H1 (cell line): ENCODE measurements at regions not wholly inside any gene's neighbourhood (a gene's known extent, or its start where the extent isn't known, plus 50 kb on each side); places are given as distances from the start of the nearest gene placed in this dataset.

Source experiments
- CTCF ChIA-PET: fragments of 300-600 bp; sonication (Branson Sonifier 250); formaldehyde crosslinking; loops from one replicate; lab custom pipeline; 2021; ENCODE audit not compliant: partially characterized antibody; lab: Charles Lee
- POLR2A ChIA-PET: fragments of 300-600 bp; sonication (Branson Sonifier 250); formaldehyde crosslinking; loops from one replicate; lab custom pipeline; 2021; ENCODE audit warnings: inconsistent platforms; ENCODE audit not compliant: partially characterized antibody; lab: Charles Lee
- DNase-seq, 2 experiments: peaks; one replicate each; pipeline versions ENCODE4 v3.0.0 to v3.0.0-alpha.2; 2010 to 2022; ENCODE audit warnings: low spot score in 2 of 2, low read depth in 1 of 2, mixed read lengths in 1 of 2
- FAIRE-seq: peaks from 2 replicates; lab custom pipeline; 2011; peaks lifted over from hg19 to GRCh38; lab: Jason Lieb, UNC
- H2AFZ ChIP-seq: 2 replicates; pipeline ENCODE4 v1.8.1; 2012; ENCODE audit warnings: low read length, inconsistent platforms
- H2AK5ac ChIP-seq: 2 replicates; pipeline ENCODE4 v1.6.1; 2013; ENCODE audit warnings: low read depth, low read length
- H2BK120ac ChIP-seq: replicated peaks from 2 replicates; pipeline ENCODE3; 2013; ENCODE audit warnings: low read depth, low read length, inconsistent platforms
- H2BK12ac ChIP-seq: 2 replicates; pipeline ENCODE4 v1.6.1; 2013; ENCODE audit warnings: low read depth, low read length
- H2BK15ac ChIP-seq: 2 replicates; pipeline ENCODE4 v1.6.1; 2013; ENCODE audit warnings: low read length
- H2BK20ac ChIP-seq: 2 replicates; pipeline ENCODE4 v1.6.1; 2013; ENCODE audit warnings: low read length
- H2BK5ac ChIP-seq: 2 replicates; pipeline ENCODE4 v1.6.1; 2013; ENCODE audit warnings: low read depth, low read length
- H3K14ac ChIP-seq: 2 replicates; pipeline ENCODE4 v1.6.1; 2013; ENCODE audit warnings: inconsistent platforms; ENCODE audit not compliant: insufficient read length
- H3K18ac ChIP-seq: 2 replicates; pipeline ENCODE4 v1.6.1; 2013; ENCODE audit warnings: low read length; ENCODE audit errors: extremely low read depth
- H3K23ac ChIP-seq: 2 replicates; pipeline ENCODE4 v1.6.1; 2013; ENCODE audit warnings: inconsistent platforms; ENCODE audit not compliant: insufficient read length
- H3K23me2 ChIP-seq: 2 replicates; pipeline ENCODE4 v1.6.1; 2013; ENCODE audit warnings: low read depth, low read length
- H3K27ac ChIP-seq: 2 replicates; pipeline ENCODE4 v1.6.1; 2011; ENCODE audit warnings: low read depth, low read length, inconsistent platforms
- H3K27me3 ChIP-seq, 4 experiments: replicated peaks in 1 of 4; 1 replicate in 1 of 4; 2 replicates in 3 of 4; pipeline versions ENCODE4 v1.6.1 to v1.8.1; 2011 to 2013; ENCODE audit warnings: low read length in 3 of 4, mild to moderate bottlenecking in 3 of 4, inconsistent platforms in 2 of 4, mixed read lengths in 2 of 4, moderate library complexity in 1 of 4; ENCODE audit not compliant: control insufficient read depth in 3 of 4, insufficient read depth in 3 of 4; ENCODE audit errors: extremely low read depth in 1 of 4
- H3K36me3 ChIP-seq, 4 experiments: 2 replicates each; pipeline versions ENCODE4 v1.6.1 to v1.8.1; 2011 to 2013; ENCODE audit warnings: mild to moderate bottlenecking in 4 of 4, low read length in 3 of 4, moderate library complexity in 2 of 4, control low read depth in 1 of 4, inconsistent platforms in 1 of 4; ENCODE audit not compliant: insufficient read depth in 4 of 4, control insufficient read depth in 2 of 4
- H3K4ac ChIP-seq: replicated peaks from 2 replicates; pipeline ENCODE3; 2013; ENCODE audit warnings: low read length, low read depth, mixed read lengths, inconsistent platforms; ENCODE audit not compliant: insufficient read length
- H3K4me1 ChIP-seq, 4 experiments: replicated peaks in 1 of 4; 1 replicate in 1 of 4; 2 replicates in 3 of 4; pipeline versions ENCODE4 v1.6.1 to v1.8.1; 2011 to 2013; ENCODE audit warnings: low read length in 3 of 4, inconsistent platforms in 2 of 4, mixed read lengths in 1 of 4; ENCODE audit not compliant: insufficient read depth in 4 of 4, control insufficient read depth in 3 of 4
- H3K4me2 ChIP-seq, 2 experiments: 2 replicates each; pipeline versions ENCODE4 v1.6.1 to v1.8.1; 2011 to 2013; ENCODE audit warnings: low read depth in 2 of 2, low read length in 2 of 2, control low read depth in 1 of 2, inconsistent platforms in 1 of 2, mild to moderate bottlenecking in 1 of 2; ENCODE audit not compliant: insufficient read depth in 1 of 2
- H3K4me3 ChIP-seq, 4 experiments: fragments of 200-600, 300-600 bp in 1 of 4; sonication (generic), shearing (Covaris generic), sonication (Bioruptor Twin) in 1 of 4; 2 replicates each; pipeline versions ENCODE4 v1.5.1 to v1.8.1; 2011 to 2016; ENCODE audit warnings: low read length in 4 of 4, low read depth in 3 of 4, control low read depth in 2 of 4, inconsistent platforms in 2 of 4, mild to moderate bottlenecking in 2 of 4, mixed read lengths in 1 of 4, moderate library complexity in 1 of 4; ENCODE audit not compliant: insufficient read depth in 2 of 4; ENCODE audit errors: extremely low read depth in 1 of 4
- H3K56ac ChIP-seq: replicated peaks from 2 replicates; pipeline ENCODE3; 2013; ENCODE audit warnings: low read depth, mild to moderate bottlenecking, mixed read lengths, low read length, inconsistent platforms; ENCODE audit not compliant: insufficient read length
- H3K79me1 ChIP-seq: 2 replicates; pipeline ENCODE4 v1.6.1; 2013; ENCODE audit warnings: low read depth, low read length, control low read depth
- H3K79me2 ChIP-seq, 2 experiments: 2 replicates each; pipeline versions ENCODE4 v1.6.1 to v1.8.1; 2012 to 2013; ENCODE audit warnings: low read length in 2 of 2, mild to moderate bottlenecking in 2 of 2, inconsistent platforms in 1 of 2; ENCODE audit not compliant: insufficient read depth in 2 of 2, control insufficient read depth in 1 of 2
- H3K9ac ChIP-seq, 4 experiments: replicated peaks in 1 of 4; 1 replicate in 1 of 4; 2 replicates in 3 of 4; pipeline versions ENCODE4 v1.6.1 to v1.8.1; 2011 to 2013; ENCODE audit warnings: low read depth in 3 of 4, low read length in 3 of 4, control low read depth in 2 of 4, mild to moderate bottlenecking in 2 of 4, moderate library complexity in 2 of 4, inconsistent platforms in 1 of 4; ENCODE audit errors: extremely low read depth in 1 of 4
- H3K9me3 ChIP-seq, 2 experiments: 2 replicates each; pipeline versions ENCODE4 v1.6.1 to v1.8.1; 2012 to 2013; ENCODE audit warnings: mild to moderate bottlenecking in 2 of 2, moderate library complexity in 2 of 2, control low read depth in 1 of 2, inconsistent platforms in 1 of 2, low read depth in 1 of 2, low read length in 1 of 2, mixed read lengths in 1 of 2; ENCODE audit not compliant: insufficient read depth in 2 of 2
- H4K20me1 ChIP-seq, 2 experiments: replicated peaks in 1 of 2; 2 replicates each; pipeline versions ENCODE3 to v1.8.1; 2011 to 2013; ENCODE audit warnings: inconsistent platforms in 2 of 2, low read length in 2 of 2, mild to moderate bottlenecking in 1 of 2; ENCODE audit not compliant: insufficient read depth in 2 of 2, control insufficient read depth in 1 of 2
- H4K5ac ChIP-seq: 2 replicates; pipeline ENCODE4 v1.6.1; 2013; ENCODE audit warnings: low read length, low read depth, mixed read lengths, inconsistent platforms; ENCODE audit not compliant: insufficient read length
- H4K8ac ChIP-seq: 2 replicates; pipeline ENCODE4 v1.8.0; 2013; ENCODE audit warnings: mild to moderate bottlenecking, moderate library complexity, low read length, inconsistent platforms; ENCODE audit not compliant: insufficient read depth; ENCODE audit errors: extremely low read depth
- H4K91ac ChIP-seq: replicated peaks from 2 replicates; pipeline ENCODE3; 2013; ENCODE audit warnings: low read length, mixed read lengths, inconsistent platforms; ENCODE audit not compliant: insufficient read length
- CBX8 ChIP-seq: fragments of 300-800, 300-1000 bp; sonication (generic); IDR thresholded peaks from 2 replicates; pipeline ENCODE4 v1.7.1; 2016; ENCODE audit warnings: low read depth, low read length, borderline replicate concordance
- JUN ChIP-seq: IDR thresholded peaks from 2 replicates; pipeline ENCODE4 v1.6.1; 2011; ENCODE audit warnings: low read depth, mild to moderate bottlenecking, improper control_type of control experiment, low read length
- PHF8 ChIP-seq: fragments of 200-600 bp; sonication (generic); conservative IDR thresholded peaks from 2 replicates; pipeline ENCODE4 v1.7.1; 2012; ENCODE audit warnings: low read depth, mild to moderate bottlenecking, inconsistent platforms, low read length, moderate library complexity
- TAF1 ChIP-seq: IDR thresholded peaks from 2 replicates; pipeline ENCODE4 v1.6.1; 2011; ENCODE audit warnings: mild to moderate bottlenecking, low read depth, low read length
- WGBS, 2 experiments: shearing (Covaris generic) in 1 of 2; methylation state at CpG; one replicate each; pipeline versions ENCODE4 v1.1.6 to v1.1.7; 2013 to 2015; ENCODE audit warnings: low lambda C conversion rate in 2 of 2, mixed read lengths in 2 of 2, inconsistent platforms in 1 of 2, low coverage in 1 of 2, missing lambda C conversion rate in 1 of 2; ENCODE audit not compliant: insufficient replicate concordance in 2 of 2, insufficient coverage in 1 of 2, insufficient read length in 1 of 2; ENCODE audit errors: extremely low coverage in 1 of 2, missing lambda C conversion rate in 1 of 2; 5-methylcytosine and 5-hydroxymethylcytosine counted together

DNA sequence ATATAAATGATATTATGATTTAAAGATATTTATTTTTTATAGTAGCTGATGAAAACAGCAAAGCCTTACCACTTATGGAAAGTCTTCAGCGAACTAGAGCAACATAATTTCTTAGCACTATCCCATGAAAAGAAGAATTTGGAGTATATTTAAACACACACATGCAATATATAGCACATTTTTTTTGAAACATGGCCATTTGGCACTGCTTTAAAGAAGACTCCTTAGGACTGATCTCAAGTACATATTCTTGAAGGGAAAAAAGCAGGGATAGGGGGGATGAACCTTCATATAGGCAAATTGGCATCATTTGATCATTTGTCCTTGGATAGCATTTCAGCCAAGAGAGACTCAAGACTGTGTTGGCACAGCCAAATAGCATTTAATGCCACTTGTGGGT lies 193.3 kb downstream of the ANKRD50 start:
- 97% methylated on average over 1 of the region's 1 CpG; no CpG with 5 or more reads in 1 of the 2 experiments for WGBS, 2 experiments
- TF ChIP-seq JUN (no peak), TAF1 (no peak), CBX8 (no peak), PHF8 (no peak)

More for the DNA sequence above, 193.3 kb downstream of the ANKRD50 start:
- Histone ChIP-seq H4K8ac (no peak overlapping the region), H3K4me3 (no peak overlapping the region), H3K23me2 (no peaks in the 10 kb centered on the region), H3K27me3 (no peaks in the 10 kb centered on the region), H2BK20ac (no peak overlapping the region), H3K18ac (no peak overlapping the region), H2BK12ac (no peak overlapping the region), H3K79me1 (no peaks in the 10 kb centered on the region), H4K91ac (no peak overlapping the region), H3K56ac (no peak overlapping the region), H3K23ac (no peak overlapping the region), H4K5ac (no peak overlapping the region), H2BK5ac (no peak overlapping the region), H4K20me1 (no peaks in the 10 kb centered on the region), H3K36me3 (no peaks in the 10 kb centered on the region), H2BK120ac (no peak overlapping the region), H3K27ac (no peak overlapping the region), H3K4me2 (no peak overlapping the region), H3K4ac (no peak overlapping the region), H3K4me1 (no peaks in the 10 kb centered on the region), H3K9me3 (no peaks in the 10 kb centered on the region), H3K79me2 (no peaks in the 10 kb centered on the region), H2AK5ac (no peak overlapping the region), H2BK15ac (no peak overlapping the region), H2AFZ (no peak overlapping the region), H3K9ac (no peak overlapping the region), H3K14ac (no peak overlapping the region)
- ChIA-PET POLR2A (no interaction called here), CTCF (no interaction called here)
- no peak for FAIRE-seq
- DNase-seq, result no peak
